Islet precursor cell (in vitro differentiated cells): ENCODE measurements at regions not wholly inside any gene's neighbourhood (a gene's known extent, or its start where the extent isn't known, plus 50 kb on each side); places are given as distances from the start of the nearest gene placed in this dataset.

Experiments used
- DNase-seq: peaks from one replicate; pipeline ENCODE4 v3.0.0-alpha.2; 2018

GRCh38 chr4:147328189-147328588 lies 152.7 kb upstream of the EDNRA start:
- no peak for DNase-seq

GRCh38 chr4:147328756-147329446 lies 152.0 kb upstream of the EDNRA start:
- DNase-seq = no peak

- no peak for DNase-seq
These were observed 148.8 kb upstream of the EDNRA start for GRCh38 chr4:147332091-147332490.

- no peak for DNase-seq
These were observed 146.4 kb upstream of the EDNRA start for GRCh38 chr4:147334478-147334877.

- no peak for DNase-seq
These were observed 145.7 kb upstream of the EDNRA start for GRCh38 chr4:147335183-147335582.

- DNase-seq = no peak
These were observed 144.6 kb upstream of the EDNRA start for GRCh38 chr4:147336252-147336651.

- DNase-seq = no peak
These were observed 141.8 kb upstream of the EDNRA start for GRCh38 chr4:147339100-147339499.

- peak; percentile 85 for DNase-seq
These were observed 140.8 kb upstream of the EDNRA start for GRCh38 chr4:147340111-147340510.

GRCh38 chr4:147340591-147341120 lies 140.2 kb upstream of the EDNRA start:
- peak; percentile 94 for DNase-seq

GRCh38 chr4:147343692-147344091 lies 137.2 kb upstream of the EDNRA start:
- DNase-seq = no peak

GRCh38 chr4:147345662-147346061 lies 135.2 kb upstream of the EDNRA start:
- no peak for DNase-seq

- DNase-seq = no peak
These were observed 133.7 kb upstream of the EDNRA start for GRCh38 chr4:147347217-147347616.

GRCh38 chr4:147349193-147349592 lies 131.7 kb upstream of the EDNRA start:
- DNase-seq = no peak

- DNase-seq = no peak
These were observed 129.7 kb upstream of the EDNRA start for GRCh38 chr4:147351083-147351787.

- DNase-seq = no peak
These were observed 126.7 kb upstream of the EDNRA start for GRCh38 chr4:147354237-147354636.

- DNase-seq = no peak
These were observed 125.8 kb upstream of the EDNRA start for GRCh38 chr4:147355032-147355656.

- DNase-seq = no peak
These were observed 125.0 kb upstream of the EDNRA start for GRCh38 chr4:147355847-147356246.

GRCh38 chr4:147360301-147360700 lies 120.6 kb upstream of the EDNRA start:
- DNase-seq = no peak

GRCh38 chr4:147361726-147362125 lies 119.2 kb upstream of the EDNRA start:
- peak; percentile 82 for DNase-seq

- DNase-seq = no peak
These were observed 118.0 kb upstream of the EDNRA start for GRCh38 chr4:147362938-147363337.

GRCh38 chr4:147363514-147363913 lies 117.4 kb upstream of the EDNRA start:
- no peak for DNase-seq

GRCh38 chr4:147365396-147365795 lies 115.5 kb upstream of the EDNRA start:
- no peak for DNase-seq

- no peak for DNase-seq
These were observed 114.7 kb upstream of the EDNRA start for GRCh38 chr4:147366164-147366563.

GRCh38 chr4:147367891-147368290 lies 113.0 kb upstream of the EDNRA start:
- DNase-seq = no peak
